ENCODE measurements at regions not wholly inside any gene's neighbourhood (a gene's known extent, or its start where the extent isn't known, plus 50 kb on each side); places are given as distances from the start of the nearest gene placed in this dataset.

DNA sequence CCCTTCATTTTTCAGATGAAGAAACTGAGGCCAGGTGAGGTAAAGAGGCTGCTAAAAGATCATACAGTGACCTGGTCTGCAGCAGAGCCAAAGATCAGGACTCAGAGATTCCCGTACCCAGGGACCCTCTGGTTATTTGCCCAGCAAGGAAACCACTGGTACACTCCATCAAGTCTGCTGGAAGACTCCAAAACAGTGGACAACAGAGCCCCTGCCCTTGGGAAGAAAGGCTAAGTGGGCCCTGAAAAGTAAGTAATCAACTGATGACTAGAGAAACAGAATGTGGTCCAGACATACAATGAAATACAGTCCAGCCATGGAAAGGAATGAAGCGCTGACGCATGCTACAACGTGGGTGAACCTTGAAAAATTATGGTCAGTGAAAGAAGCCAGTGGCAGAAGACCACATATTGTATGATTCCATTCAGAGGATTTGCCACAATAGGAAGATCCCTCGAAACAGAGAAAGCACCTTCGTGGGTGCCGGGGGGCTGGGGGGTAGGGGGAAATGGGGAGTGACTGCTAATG is 106.4 kb downstream of the ETS2 start:
- ChIA-PET POLR2A (ENCODE audit: unreplicated experiment) (no interaction called here), CTCF (no interaction called here)
- H4K8ac ChIP-seq (ENCODE audit: low read depth in 2 of 2, low read length in 2 of 2): no peak overlapping the region
- H2BK120ac ChIP-seq (ENCODE audit: low read depth, low read length): no peak overlapping the region
- no peak overlapping the region for H3K4me3 ChIP-seq (ENCODE audit: insufficient read depth, low read depth, low read length)
- no peak overlapping the region for H2AK9ac ChIP-seq (replicated peaks; ENCODE audit: low read depth, low read length, poor library complexity)
- dilution Hi-C loops (cut with HindIII; ENCODE audit: low sequenced_read_pairs, unreplicated experiment): no loop called here
- H3K14ac ChIP-seq (replicated peaks; ENCODE audit: low read depth, low read length): no peak overlapping the region
- no peak for ATAC-seq (ENCODE audit: low read depth)
- H2BK20ac ChIP-seq (ENCODE audit: low read depth, low read length): 0 out of 2 replicates have a peak overlapping the region, but pooled peaks have one; percentile 20
- no peaks in the 10 kb centered on the region for H3K27me3 ChIP-seq (ENCODE audit: control insufficient read depth, insufficient read depth, low read length)
- H2BK5ac ChIP-seq (ENCODE audit: low read depth, low read length, poor library complexity, severe bottlenecking): no peak overlapping the region
- intact Hi-C loops (cut with micrococcal nuclease): loop anchor here (2.0 to 10.0 kb wide), 3 partner anchors 105 to 215 kb away; partner anchors contain the start of gene ETS2
- no peak overlapping the region for H4K5ac ChIP-seq (ENCODE audit: low read depth, low read length)
- peak; percentile 16 for DNase-seq
- in situ Hi-C loops (cut with MboI; ENCODE audit: low sequenced_read_pairs): no loop called here
- H3K9me3 ChIP-seq (ENCODE audit: control insufficient read depth, insufficient read depth, low read length): no peaks in the 10 kb centered on the region
- no peak overlapping the region for H3K23ac ChIP-seq (ENCODE audit: low read depth, low read length)
- no peaks in the 10 kb centered on the region for H4K20me1 ChIP-seq (ENCODE audit: insufficient read depth, low read length)
- peaks cover 19% of the 10 kb centered on the region for H3K4me1 ChIP-seq (ENCODE audit: control insufficient read depth, insufficient read depth, low read length)
- no peaks in the 10 kb centered on the region for H3K79me1 ChIP-seq (ENCODE audit: low read depth in 1 of 2, low read length in 2 of 2)
- H2BK15ac ChIP-seq (ENCODE audit: low read depth, low read length): no peak overlapping the region
- BruUV-seq (replicated peaks): no TSS peak
- H3K36me3 ChIP-seq (ENCODE audit: control insufficient read depth, insufficient read depth, low read length): no peaks in the 10 kb centered on the region
- H3K9me1 ChIP-seq (ENCODE audit: insufficient read depth, low read length): peaks cover 14% of the 10 kb centered on the region
- H4K91ac ChIP-seq (ENCODE audit: insufficient read depth, low read depth, low read length): no peak overlapping the region
- H3K56ac ChIP-seq (ENCODE audit: extremely low read depth, insufficient read depth, low read length): no peak overlapping the region
- TF ChIP-seq MAZ (IDR thresholded peaks at IDR 0.05; ENCODE audit: borderline replicate concordance, low read depth, low read length) (no peak), RAD21 (IDR thresholded peaks at IDR 0.05; ENCODE audit: low read length) (no peak), MXI1 (IDR thresholded peaks at IDR 0.05; ENCODE audit: borderline replicate concordance, low read depth, low read length) (no peak), CHD1 (IDR thresholded peaks at IDR 0.05; ENCODE audit: low read depth, low read length) (no peak), NFE2L2 (IDR thresholded peaks at IDR 0.05; ENCODE audit: low read depth, low read length) (no peak), SMC3 (IDR thresholded peaks at IDR 0.05; ENCODE audit: low read depth, low read length) (no peak), CEBPB (IDR thresholded peaks at IDR 0.05; ENCODE audit: low read depth, low read length) (no peak), RFX5 (IDR thresholded peaks at IDR 0.05; ENCODE audit: low read depth, low read length) (no peak), RCOR1 (IDR thresholded peaks at IDR 0.05; ENCODE audit: insufficient replicate concordance, low read length) (no peak), BHLHE40 (IDR thresholded peaks at IDR 0.05; ENCODE audit: low read depth, low read length) (no peak)
- TF ChIP-seq, protein P1, sequence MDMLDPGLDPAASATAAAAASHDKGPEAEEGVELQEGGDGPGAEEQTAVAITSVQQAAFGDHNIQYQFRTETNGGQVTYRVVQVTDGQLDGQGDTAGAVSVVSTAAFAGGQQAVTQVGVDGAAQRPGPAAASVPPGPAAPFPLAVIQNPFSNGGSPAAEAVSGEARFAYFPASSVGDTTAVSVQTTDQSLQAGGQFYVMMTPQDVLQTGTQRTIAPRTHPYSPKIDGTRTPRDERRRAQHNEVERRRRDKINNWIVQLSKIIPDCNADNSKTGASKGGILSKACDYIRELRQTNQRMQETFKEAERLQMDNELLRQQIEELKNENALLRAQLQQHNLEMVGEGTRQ (IDR thresholded peaks at IDR 0.05; ENCODE audit: low read depth, low read length): no peak
- TF ChIP-seq, protein P2, sequence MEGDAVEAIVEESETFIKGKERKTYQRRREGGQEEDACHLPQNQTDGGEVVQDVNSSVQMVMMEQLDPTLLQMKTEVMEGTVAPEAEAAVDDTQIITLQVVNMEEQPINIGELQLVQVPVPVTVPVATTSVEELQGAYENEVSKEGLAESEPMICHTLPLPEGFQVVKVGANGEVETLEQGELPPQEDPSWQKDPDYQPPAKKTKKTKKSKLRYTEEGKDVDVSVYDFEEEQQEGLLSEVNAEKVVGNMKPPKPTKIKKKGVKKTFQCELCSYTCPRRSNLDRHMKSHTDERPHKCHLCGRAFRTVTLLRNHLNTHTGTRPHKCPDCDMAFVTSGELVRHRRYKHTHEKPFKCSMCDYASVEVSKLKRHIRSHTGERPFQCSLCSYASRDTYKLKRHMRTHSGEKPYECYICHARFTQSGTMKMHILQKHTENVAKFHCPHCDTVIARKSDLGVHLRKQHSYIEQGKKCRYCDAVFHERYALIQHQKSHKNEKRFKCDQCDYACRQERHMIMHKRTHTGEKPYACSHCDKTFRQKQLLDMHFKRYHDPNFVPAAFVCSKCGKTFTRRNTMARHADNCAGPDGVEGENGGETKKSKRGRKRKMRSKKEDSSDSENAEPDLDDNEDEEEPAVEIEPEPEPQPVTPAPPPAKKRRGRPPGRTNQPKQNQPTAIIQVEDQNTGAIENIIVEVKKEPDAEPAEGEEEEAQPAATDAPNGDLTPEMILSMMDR (conservative IDR thresholded peaks at IDR 0.05; ENCODE audit: low read depth, low read length): no peak
- TF ChIP-seq, protein P3, sequence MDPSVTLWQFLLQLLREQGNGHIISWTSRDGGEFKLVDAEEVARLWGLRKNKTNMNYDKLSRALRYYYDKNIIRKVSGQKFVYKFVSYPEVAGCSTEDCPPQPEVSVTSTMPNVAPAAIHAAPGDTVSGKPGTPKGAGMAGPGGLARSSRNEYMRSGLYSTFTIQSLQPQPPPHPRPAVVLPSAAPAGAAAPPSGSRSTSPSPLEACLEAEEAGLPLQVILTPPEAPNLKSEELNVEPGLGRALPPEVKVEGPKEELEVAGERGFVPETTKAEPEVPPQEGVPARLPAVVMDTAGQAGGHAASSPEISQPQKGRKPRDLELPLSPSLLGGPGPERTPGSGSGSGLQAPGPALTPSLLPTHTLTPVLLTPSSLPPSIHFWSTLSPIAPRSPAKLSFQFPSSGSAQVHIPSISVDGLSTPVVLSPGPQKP (IDR thresholded peaks at IDR 0.05; ENCODE audit: borderline replicate concordance, low read depth, low read length): no peak
- WGBS, 2 experiments (ENCODE audit: extremely low coverage in 2 of 2, insufficient read length in 1 of 2): 88% methylated on average over 3 of the region's 7 CpGs; no CpG with 5 or more reads in 1 of the 2 experiments
- no peak overlapping the region for H3K27ac ChIP-seq (ENCODE audit: insufficient read depth, low read length)
- H3K9ac ChIP-seq (ENCODE audit: low read depth, low read length): no peak overlapping the region
- no peak overlapping the region for H2AFZ ChIP-seq (replicated peaks; ENCODE audit: low read length, poor library complexity)
- no peak overlapping the region for H3K18ac ChIP-seq (ENCODE audit: low read depth, low read length)
- H2AK5ac ChIP-seq (ENCODE audit: low read depth, low read length): no peak overlapping the region
- no peak overlapping the region for H3K4me2 ChIP-seq (ENCODE audit: low read depth, low read length)
- H3K4ac ChIP-seq (ENCODE audit: low read depth, low read length): no peak overlapping the region; the same call in 1 of the 2 replicates
